ENCODE measurements at regions not wholly inside any gene's neighbourhood (a gene's known extent, or its start where the extent isn't known, plus 50 kb on each side); places are given as distances from the start of the nearest gene placed in this dataset.

DNA sequence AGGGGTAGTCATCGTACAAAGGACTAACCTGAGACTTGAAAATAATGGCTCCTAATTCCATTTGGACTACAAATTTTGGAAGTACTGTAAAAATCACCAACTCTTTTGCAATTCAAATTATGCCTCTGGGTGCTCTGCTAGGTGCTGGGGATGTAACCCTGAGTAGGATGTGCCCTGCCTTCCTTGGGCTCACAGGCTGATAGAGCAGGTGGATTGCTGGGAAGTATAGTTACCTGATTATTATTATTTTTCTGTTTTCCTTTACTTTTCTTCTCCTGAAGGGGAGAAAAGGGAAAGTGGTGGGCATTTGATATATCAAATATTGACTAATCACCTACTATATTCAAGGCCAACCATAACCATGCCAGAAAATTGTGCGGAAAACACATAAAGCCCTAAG lies 119.3 kb upstream of the RIOK3 start:
- ChIA-PET CTCF (ENCODE audit: unreplicated experiment) (no interaction called here), POLR2A (no interaction called here)
- Histone ChIP-seq H3K4me2 (ENCODE audit: low read length) (no peak overlapping the region), H3K4me3 (ENCODE audit: low read depth, low read length, poor library complexity, severe bottlenecking) (no peak overlapping the region), H3K9me3 (ENCODE audit: low read length) (no peaks in the 10 kb centered on the region; the same call in 1 of the 2 replicates), H3K4me1 (ENCODE audit: insufficient read depth, low read length, poor library complexity, severe bottlenecking) (peaks cover 12% of the 10 kb centered on the region), H3K9me2 (ENCODE audit: insufficient read depth, low read length) (no peaks in the 10 kb centered on the region), H4K20me1 (ENCODE audit: insufficient read depth, low read length) (no peaks in the 10 kb centered on the region), H2AFZ (ENCODE audit: low read length) (no peak overlapping the region), H3K79me2 (ENCODE audit: insufficient read depth, low read depth, low read length) (no peaks in the 10 kb centered on the region), H3K36me3 (ENCODE audit: insufficient read depth, low read length) (peaks cover 15% of the 10 kb centered on the region), H3K27ac (ENCODE audit: low read depth, low read length, poor library complexity, severe bottlenecking) (no peak overlapping the region)
- TF ChIP-seq, protein P1, sequence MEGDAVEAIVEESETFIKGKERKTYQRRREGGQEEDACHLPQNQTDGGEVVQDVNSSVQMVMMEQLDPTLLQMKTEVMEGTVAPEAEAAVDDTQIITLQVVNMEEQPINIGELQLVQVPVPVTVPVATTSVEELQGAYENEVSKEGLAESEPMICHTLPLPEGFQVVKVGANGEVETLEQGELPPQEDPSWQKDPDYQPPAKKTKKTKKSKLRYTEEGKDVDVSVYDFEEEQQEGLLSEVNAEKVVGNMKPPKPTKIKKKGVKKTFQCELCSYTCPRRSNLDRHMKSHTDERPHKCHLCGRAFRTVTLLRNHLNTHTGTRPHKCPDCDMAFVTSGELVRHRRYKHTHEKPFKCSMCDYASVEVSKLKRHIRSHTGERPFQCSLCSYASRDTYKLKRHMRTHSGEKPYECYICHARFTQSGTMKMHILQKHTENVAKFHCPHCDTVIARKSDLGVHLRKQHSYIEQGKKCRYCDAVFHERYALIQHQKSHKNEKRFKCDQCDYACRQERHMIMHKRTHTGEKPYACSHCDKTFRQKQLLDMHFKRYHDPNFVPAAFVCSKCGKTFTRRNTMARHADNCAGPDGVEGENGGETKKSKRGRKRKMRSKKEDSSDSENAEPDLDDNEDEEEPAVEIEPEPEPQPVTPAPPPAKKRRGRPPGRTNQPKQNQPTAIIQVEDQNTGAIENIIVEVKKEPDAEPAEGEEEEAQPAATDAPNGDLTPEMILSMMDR (conservative IDR thresholded peaks at IDR 0.05; ENCODE audit: low read length) = no peak
- no peak for TF ChIP-seq EZH2phosphoT487 (IDR thresholded peaks at IDR 0.05; ENCODE audit: borderline replicate concordance, low read depth, low read length)
- DNase-seq (ENCODE audit: low spot score) = no peak
- intact Hi-C loops (cut with micrococcal nuclease; ENCODE audit: unreplicated experiment) = no loop called here
- BruUV-seq (replicated peaks) = no TSS peak

DNA sequence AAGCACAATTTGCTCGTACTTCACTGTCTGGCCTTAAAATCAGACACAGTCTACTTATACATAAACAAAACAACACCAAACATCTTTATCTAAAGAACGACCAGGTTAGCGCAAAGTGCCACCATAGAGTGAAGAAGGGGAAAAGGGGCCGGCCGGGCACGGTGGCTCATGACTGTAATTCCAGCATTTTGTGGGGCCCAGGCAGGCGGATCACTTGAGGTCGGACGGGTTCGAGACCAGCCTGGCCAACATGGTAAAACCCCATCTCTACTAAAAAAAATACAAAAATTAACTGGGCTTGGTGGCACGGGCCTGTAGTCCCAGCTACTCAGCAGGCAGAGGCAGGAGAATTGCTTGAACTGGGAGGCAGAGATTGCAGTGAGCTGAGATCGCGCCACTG lies 118.5 kb upstream of the RIOK3 start:
- TF ChIP-seq EZH2phosphoT487 (IDR thresholded peaks at IDR 0.05; ENCODE audit: borderline replicate concordance, low read depth, low read length) = no peak
- TF ChIP-seq, protein P1 (conservative IDR thresholded peaks at IDR 0.05; ENCODE audit: low read length) = no peak
- H3K79me2 ChIP-seq (ENCODE audit: insufficient read depth, low read depth, low read length) = no peaks in the 10 kb centered on the region
- H2AFZ ChIP-seq (ENCODE audit: low read length) = no peak overlapping the region
- ChIA-PET CTCF (ENCODE audit: unreplicated experiment) (no interaction called here), POLR2A (no interaction called here)
- peaks cover 12% of the 10 kb centered on the region for H3K4me1 ChIP-seq (ENCODE audit: insufficient read depth, low read length, poor library complexity, severe bottlenecking)
- H3K4me2 ChIP-seq (ENCODE audit: low read length) = no peak overlapping the region
- no peak overlapping the region for H3K4me3 ChIP-seq (ENCODE audit: low read depth, low read length, poor library complexity, severe bottlenecking)
- no peaks in the 10 kb centered on the region for H4K20me1 ChIP-seq (ENCODE audit: insufficient read depth, low read length)
- intact Hi-C loops (cut with micrococcal nuclease; ENCODE audit: unreplicated experiment) = no loop called here
- H3K9me3 ChIP-seq (ENCODE audit: low read length) = no peaks in the 10 kb centered on the region; the same call in 1 of the 2 replicates
- no TSS peak for BruUV-seq (replicated peaks)
- peaks cover 14% of the 10 kb centered on the region for H3K36me3 ChIP-seq (ENCODE audit: insufficient read depth, low read length)
- no peaks in the 10 kb centered on the region for H3K9me2 ChIP-seq (ENCODE audit: insufficient read depth, low read length)
- no peak overlapping the region for H3K27ac ChIP-seq (ENCODE audit: low read depth, low read length, poor library complexity, severe bottlenecking)
- no peak for DNase-seq (ENCODE audit: low spot score)

DNA sequence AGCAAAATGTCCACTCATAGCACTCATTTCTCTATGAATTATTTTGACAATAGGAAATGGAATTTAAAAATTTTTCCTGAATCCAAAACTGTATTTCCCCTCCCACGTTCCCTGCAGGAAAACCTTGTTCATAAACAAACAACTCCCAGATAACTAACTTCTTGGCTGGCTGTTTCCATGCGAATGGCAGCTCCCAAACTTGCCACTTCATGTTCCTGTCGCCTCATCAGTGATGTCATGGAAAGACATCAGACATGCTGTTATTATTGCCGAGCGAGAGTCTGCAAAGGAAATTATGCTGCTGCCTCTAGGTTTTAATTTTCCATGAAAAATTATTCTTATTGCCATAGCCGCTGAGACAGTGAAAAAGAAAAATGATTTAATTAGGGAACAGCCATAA lies 117.0 kb upstream of the RIOK3 start:
- no peak overlapping the region for H3K27ac ChIP-seq (ENCODE audit: low read depth, low read length, poor library complexity, severe bottlenecking)
- POLR2A ChIA-PET = no interaction called here

More for the DNA sequence above, 117.0 kb upstream of the RIOK3 start:
- TF ChIP-seq EZH2phosphoT487 (IDR thresholded peaks at IDR 0.05; ENCODE audit: borderline replicate concordance, low read depth, low read length) = no peak
- TF ChIP-seq, protein P1 (conservative IDR thresholded peaks at IDR 0.05; ENCODE audit: low read length) = no peak
- H3K4me3 ChIP-seq (ENCODE audit: low read depth, low read length, poor library complexity, severe bottlenecking) = no peak overlapping the region
- CTCF ChIA-PET (ENCODE audit: unreplicated experiment) = no interaction called here
- no peaks in the 10 kb centered on the region for H4K20me1 ChIP-seq (ENCODE audit: insufficient read depth, low read length)
- intact Hi-C loops (cut with micrococcal nuclease; ENCODE audit: unreplicated experiment) = no loop called here
- H3K9me2 ChIP-seq (ENCODE audit: insufficient read depth, low read length) = no peaks in the 10 kb centered on the region
- no peaks in the 10 kb centered on the region for H3K9me3 ChIP-seq (ENCODE audit: low read length)
- H3K79me2 ChIP-seq (ENCODE audit: insufficient read depth, low read depth, low read length) = no peaks in the 10 kb centered on the region
- H2AFZ ChIP-seq (ENCODE audit: low read length) = no peak overlapping the region
- peaks cover 9% of the 10 kb centered on the region for H3K36me3 ChIP-seq (ENCODE audit: insufficient read depth, low read length)
- no peaks in the 10 kb centered on the region for H3K4me1 ChIP-seq (ENCODE audit: insufficient read depth, low read length, poor library complexity, severe bottlenecking)
- no peak overlapping the region for H3K4me2 ChIP-seq (ENCODE audit: low read length)
- DNase-seq (ENCODE audit: low spot score) = no peak
- BruUV-seq (replicated peaks) = no TSS peak
